CD4-positive, alpha-beta T cell treated with Interferon alpha-2 for 1 hour (primary cell): ENCODE measurements at regions not wholly inside any gene's neighbourhood (a gene's known extent, or its start where the extent isn't known, plus 50 kb on each side); places are given as distances from the start of the nearest gene placed in this dataset.

Experiments
- DNase-seq, 2 donors: peaks; one replicate each; pipeline ENCODE4 v3.0.0-alpha.2; 2020 to 2022

- DNase-seq = no peak
Observed at GRCh38 chr10:4687397-4687796, 138.6 kb upstream of the AKR1E2 start.

GRCh38 chr10:4686644-4686996, 139.4 kb upstream of the AKR1E2 start:
- no peak for DNase-seq

- no peak for DNase-seq
Observed at GRCh38 chr10:4685904-4686643, 139.9 kb upstream of the AKR1E2 start.

- DNase-seq = no peak
Observed at GRCh38 chr10:4685491-4685890, 140.5 kb upstream of the AKR1E2 start.

GRCh38 chr10:4684434-4684833, 141.6 kb upstream of the AKR1E2 start:
- no peak for DNase-seq

GRCh38 chr10:4683838-4684237, 142.2 kb upstream of the AKR1E2 start:
- DNase-seq = no peak

- DNase-seq = no peak
Observed at GRCh38 chr10:4683137-4683536, 142.9 kb upstream of the AKR1E2 start.

GRCh38 chr10:4678951-4679671, 146.9 kb upstream of the AKR1E2 start:
- DNase-seq = no peak

GRCh38 chr10:4678023-4678950, 147.7 kb upstream of the AKR1E2 start:
- no peak for DNase-seq

- no peak for DNase-seq
Observed at GRCh38 chr10:4677296-4678021, 148.5 kb upstream of the AKR1E2 start.

- no peak for DNase-seq
Observed at GRCh38 chr10:4676566-4676965, 149.4 kb upstream of the AKR1E2 start.

GRCh38 chr10:4675808-4676207, 150.2 kb upstream of the AKR1E2 start:
- no peak for DNase-seq

GRCh38 chr10:4673279-4674040, 152.5 kb upstream of the AKR1E2 start:
- DNase-seq = no peak

GRCh38 chr10:4672201-4672600, 153.8 kb upstream of the AKR1E2 start:
- no peak for DNase-seq

GRCh38 chr10:4671451-4672145, 154.4 kb upstream of the AKR1E2 start:
- DNase-seq = no peak

GRCh38 chr10:4670737-4671136, 155.3 kb upstream of the AKR1E2 start:
- no peak for DNase-seq

GRCh38 chr10:4669585-4669984, 156.4 kb upstream of the AKR1E2 start:
- DNase-seq = no peak

- DNase-seq = peak in 1 of 2 donors; percentile 23
Observed at GRCh38 chr10:4663162-4663992, 162.6 kb upstream of the AKR1E2 start.

- DNase-seq = no peak
Observed at GRCh38 chr10:4662576-4663161, 163.3 kb upstream of the AKR1E2 start.
